K562 (cell line): ENCODE measurements at regions not wholly inside any gene's neighbourhood (a gene's known extent, or its start where the extent isn't known, plus 50 kb on each side); places are given as distances from the start of the nearest gene placed in this dataset.

ENCODE experiments used
- NFIC ChIP-seq: fragments of 450-650 bp; IDR thresholded peaks from 2 replicates; pipeline ENCODE4 v1.6.1; 2017; ENCODE audit warnings: mild to moderate bottlenecking, inconsistent platforms
- NFYB ChIP-seq: IDR thresholded peaks from 2 replicates; pipeline ENCODE4 v1.6.1; 2011; ENCODE audit warnings: mild to moderate bottlenecking, moderate library complexity; ENCODE audit not compliant: insufficient read length; ENCODE audit errors: extremely low read depth
- POLR2A ChIP-seq: fragments of 450-650 bp; conservative IDR thresholded peaks from 2 replicates; pipeline ENCODE4 v1.6.1; 2016
- STAT5A ChIP-seq: IDR thresholded peaks from 2 replicates; pipeline ENCODE4 v1.6.1; 2012; ENCODE audit warnings: low read length, inconsistent platforms, borderline replicate concordance
- TBP ChIP-seq: optimal IDR thresholded peaks from 2 replicates; pipeline ENCODE3; 2011; ENCODE audit warnings: low read depth, low read length, improper control_type of control experiment
- TF ChIP-seq, protein P1 (sequence below): fragments of 250-450 bp; sonication (Bioruptor Pico); IDR thresholded peaks from 2 replicates; pipeline ENCODE4 v1.9.0; 2021; ENCODE audit warnings: mild to moderate bottlenecking
- TF ChIP-seq, protein P2 (sequence below): sonication (generic); formaldehyde crosslinking; IDR thresholded peaks from 2 replicates; pipeline ENCODE4 v1.8.0; 2022; ENCODE audit warnings: mild to moderate bottlenecking, missing genetic modification reagents

DNA sequence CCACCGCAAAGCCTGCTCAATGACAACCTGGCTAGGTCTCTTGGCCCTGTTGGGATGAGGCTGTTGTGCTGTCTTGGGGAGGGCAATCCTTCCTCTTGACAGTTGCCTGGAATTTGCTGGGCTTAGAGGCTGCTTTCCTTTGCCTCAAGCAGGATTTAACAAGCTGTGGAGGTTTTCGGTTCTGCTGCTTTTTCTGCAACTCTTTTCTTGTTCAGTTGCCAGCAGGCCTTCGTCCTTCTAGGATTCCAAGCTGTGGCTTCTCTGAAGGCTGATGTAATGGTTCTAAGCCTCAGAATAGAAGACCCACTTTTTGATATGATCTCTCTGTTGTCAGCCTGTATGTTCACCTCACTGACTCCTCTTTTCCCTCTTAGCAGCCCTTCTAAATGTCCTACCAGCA, 149.5 kb upstream of the HS3ST4 start:
- TF ChIP-seq NFYB (no peak), POLR2A (no peak), STAT5A (no peak), NFIC (no peak), TBP (no peak)
- TF ChIP-seq, protein P1, sequence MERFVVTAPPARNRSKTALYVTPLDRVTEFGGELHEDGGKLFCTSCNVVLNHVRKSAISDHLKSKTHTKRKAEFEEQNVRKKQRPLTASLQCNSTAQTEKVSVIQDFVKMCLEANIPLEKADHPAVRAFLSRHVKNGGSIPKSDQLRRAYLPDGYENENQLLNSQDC (CRISPR knock-in tag) = no peak
- TF ChIP-seq, protein P2, sequence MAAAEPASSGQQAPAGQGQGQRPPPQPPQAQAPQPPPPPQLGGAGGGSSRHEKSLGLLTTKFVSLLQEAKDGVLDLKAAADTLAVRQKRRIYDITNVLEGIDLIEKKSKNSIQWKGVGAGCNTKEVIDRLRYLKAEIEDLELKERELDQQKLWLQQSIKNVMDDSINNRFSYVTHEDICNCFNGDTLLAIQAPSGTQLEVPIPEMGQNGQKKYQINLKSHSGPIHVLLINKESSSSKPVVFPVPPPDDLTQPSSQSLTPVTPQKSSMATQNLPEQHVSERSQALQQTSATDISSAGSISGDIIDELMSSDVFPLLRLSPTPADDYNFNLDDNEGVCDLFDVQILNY (CRISPR knock-in tag) = no peak
